ENCODE measurements at regions not wholly inside any gene's neighbourhood (a gene's known extent, or its start where the extent isn't known, plus 50 kb on each side); places are given as distances from the start of the nearest gene placed in this dataset.

DNA sequence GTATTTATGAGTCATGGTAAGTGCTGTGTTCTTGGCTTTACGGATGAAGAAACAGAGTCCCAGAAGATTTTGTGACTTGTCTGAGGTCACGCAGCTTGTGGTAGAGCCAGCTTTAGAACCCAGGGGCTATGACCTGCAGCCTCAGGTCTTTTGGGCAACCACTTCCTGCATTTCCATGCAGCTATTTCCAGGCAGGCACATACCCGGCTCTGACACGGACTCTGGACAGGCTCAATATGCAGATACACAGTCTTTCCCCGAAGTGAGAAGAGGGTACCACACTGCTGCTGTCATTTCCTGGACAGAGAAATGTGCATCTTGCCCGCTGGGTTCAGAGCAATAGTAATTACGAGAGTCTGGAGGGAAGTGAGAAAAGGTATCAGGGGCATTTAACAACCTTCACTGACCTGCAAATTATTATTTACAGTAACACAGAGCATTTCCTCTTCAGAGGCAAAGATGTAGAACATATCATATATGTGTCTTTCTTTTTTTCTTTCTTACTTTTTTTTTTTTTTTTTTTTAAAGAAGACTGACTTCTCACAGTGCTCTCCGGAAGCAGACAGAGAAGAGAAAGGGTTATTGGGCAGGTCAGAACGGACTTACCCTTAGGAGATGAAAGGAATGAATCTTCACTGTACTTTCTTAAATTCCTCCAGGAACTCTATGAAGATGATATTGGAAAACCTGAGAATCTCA, 185.1 kb downstream of the CLIC5 start:
- no peak overlapping the region for H3K4me2 ChIP-seq
- H3K4me1 ChIP-seq (ENCODE audit: low read depth, poor library complexity, severe bottlenecking), result peaks cover 8% of the 10 kb centered on the region
- no peaks in the 10 kb centered on the region for H3K79me2 ChIP-seq (ENCODE audit: insufficient read depth, low read depth)
- no peak overlapping the region for H3K27ac ChIP-seq
- H3K36me3 ChIP-seq (ENCODE audit: insufficient read depth), result no peaks in the 10 kb centered on the region
- H4K20me1 ChIP-seq (ENCODE audit: insufficient read depth), result no peaks in the 10 kb centered on the region
- H3K9ac ChIP-seq, result no peak overlapping the region
- H3K27me3 ChIP-seq (ENCODE audit: insufficient read depth, low read depth), result no peaks in the 10 kb centered on the region
- no peak overlapping the region for H3K4me3 ChIP-seq (IDR thresholded peaks at IDR 0.05; ENCODE audit: insufficient read depth, low read depth, low read length)
- no peak overlapping the region for H2AFZ ChIP-seq (ENCODE audit: low read depth)
- no peak for TF ChIP-seq CTCF (conservative IDR thresholded peaks at IDR 0.05; ENCODE audit: low read depth, low read length)

DNA sequence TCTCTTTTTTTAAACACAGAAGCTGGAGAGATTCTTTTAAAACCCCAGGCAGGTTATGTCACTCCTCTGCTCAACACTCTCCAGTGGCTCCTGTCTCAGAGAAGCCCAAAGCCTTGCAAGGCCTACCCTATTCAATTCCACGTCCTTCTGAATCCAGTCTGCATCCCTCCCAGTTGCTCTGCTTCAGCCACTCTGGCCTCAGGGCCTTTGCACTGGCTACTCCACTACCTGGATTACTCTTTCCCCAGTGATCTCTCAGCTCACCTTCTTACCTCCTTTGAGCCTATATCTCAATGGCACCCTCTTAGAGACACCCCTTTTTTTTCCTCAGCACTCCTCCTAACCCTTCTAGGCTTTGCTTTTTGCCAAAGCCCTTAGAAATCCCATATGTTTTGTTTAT, 185.8 kb downstream of the CLIC5 start:
- Histone ChIP-seq H3K4me2 (no peak overlapping the region), H3K4me3 (IDR thresholded peaks at IDR 0.05; ENCODE audit: insufficient read depth, low read depth, low read length) (no peak overlapping the region), H3K4me1 (ENCODE audit: low read depth, poor library complexity, severe bottlenecking) (peaks cover 8% of the 10 kb centered on the region), H2AFZ (ENCODE audit: low read depth) (no peak overlapping the region), H4K20me1 (ENCODE audit: insufficient read depth) (no peaks in the 10 kb centered on the region), H3K79me2 (ENCODE audit: insufficient read depth, low read depth) (no peaks in the 10 kb centered on the region), H3K27me3 (ENCODE audit: insufficient read depth, low read depth) (no peaks in the 10 kb centered on the region), H3K9ac (no peak overlapping the region), H3K27ac (no peak overlapping the region), H3K36me3 (ENCODE audit: insufficient read depth) (no peaks in the 10 kb centered on the region)
- no peak for TF ChIP-seq CTCF (conservative IDR thresholded peaks at IDR 0.05; ENCODE audit: low read depth, low read length)

GRCh38 chr6:45827952-45828530, 187.6 kb downstream of the CLIC5 start:
- H3K36me3 ChIP-seq (ENCODE audit: insufficient read depth), result no peaks in the 10 kb centered on the region
- H3K4me3 ChIP-seq (IDR thresholded peaks at IDR 0.05; ENCODE audit: insufficient read depth, low read depth, low read length), result no peak overlapping the region
- H4K20me1 ChIP-seq (ENCODE audit: insufficient read depth), result no peaks in the 10 kb centered on the region
- no peaks in the 10 kb centered on the region for H3K27me3 ChIP-seq (ENCODE audit: insufficient read depth, low read depth)
- no peak overlapping the region for H3K4me2 ChIP-seq
- no peak for TF ChIP-seq CTCF (conservative IDR thresholded peaks at IDR 0.05; ENCODE audit: low read depth, low read length)
- H3K27ac ChIP-seq, result no peak overlapping the region
- no peaks in the 10 kb centered on the region for H3K79me2 ChIP-seq (ENCODE audit: insufficient read depth, low read depth)
- H3K4me1 ChIP-seq (ENCODE audit: low read depth, poor library complexity, severe bottlenecking), result peaks cover 8% of the 10 kb centered on the region
- H2AFZ ChIP-seq (ENCODE audit: low read depth), result no peak overlapping the region
- no peak overlapping the region for H3K9ac ChIP-seq

- no peak overlapping the region for H2AFZ ChIP-seq (ENCODE audit: low read depth)
- H3K27me3 ChIP-seq (ENCODE audit: insufficient read depth, low read depth), result no peaks in the 10 kb centered on the region
- no peaks in the 10 kb centered on the region for H3K36me3 ChIP-seq (ENCODE audit: insufficient read depth)
- H3K27ac ChIP-seq, result no peak overlapping the region
- no peak overlapping the region for H3K9ac ChIP-seq
- no peaks in the 10 kb centered on the region for H3K79me2 ChIP-seq (ENCODE audit: insufficient read depth, low read depth)
- H4K20me1 ChIP-seq (ENCODE audit: insufficient read depth), result no peaks in the 10 kb centered on the region
- H3K4me2 ChIP-seq, result no peak overlapping the region
- no peak for TF ChIP-seq CTCF (conservative IDR thresholded peaks at IDR 0.05; ENCODE audit: low read depth, low read length)
- H3K4me3 ChIP-seq (IDR thresholded peaks at IDR 0.05; ENCODE audit: insufficient read depth, low read depth, low read length), result no peak overlapping the region
- no peaks in the 10 kb centered on the region for H3K4me1 ChIP-seq (ENCODE audit: low read depth, poor library complexity, severe bottlenecking)
Observed at GRCh38 chr6:45822873-45823272, 192.8 kb downstream of the CLIC5 start.
